B cell (primary cell): ENCODE measurements at regions not wholly inside any gene's neighbourhood (a gene's known extent, or its start where the extent isn't known, plus 50 kb on each side); places are given as distances from the start of the nearest gene placed in this dataset.

Source experiments
- ATAC-seq: fragments of 200-7000 bp; cut with Tn5 transposase; one replicate; pipeline ENCODE4 v1.10.0; 2021; ENCODE audit warnings: low read depth, mild to moderate bottlenecking, moderate number of reproducible peaks, moderate library complexity
- CTCF ChIA-PET: fragments of 350-600 bp; sonication (Branson Sonifier 250); formaldehyde crosslinking; loops from one replicate; lab custom pipeline; 2021; ENCODE audit warnings: antibody characterized with exemption, inconsistent platforms; lab: Charles Lee
- POLR2A ChIA-PET: fragments of 350-600 bp; sonication (Branson Sonifier 250); formaldehyde crosslinking; loops from one replicate; lab custom pipeline; 2021; ENCODE audit warnings: antibody characterized with exemption; lab: Charles Lee
- DNase-seq: peaks from one replicate; pipeline ENCODE4 v3.0.0; 2013
- H2AFZ ChIP-seq: 2 replicates; pipeline ENCODE4 v1.6.1; 2012; ENCODE audit warnings: mild to moderate bottlenecking, low read depth, low read length; ENCODE audit not compliant: insufficient read depth, poor library complexity, severe bottlenecking
- H3K27ac ChIP-seq, 2 donors: 1 replicate in 1 of 2; 2 replicates in 1 of 2; pipeline ENCODE4 v1.5.1; 2012 to 2013; ENCODE audit warnings: low read length in 2 of 2, mild to moderate bottlenecking in 2 of 2, moderate library complexity in 1 of 2
- H3K27me3 ChIP-seq, 4 experiments: fragments of 200-600 bp in 1 of 4; sonication (generic) in 1 of 4; replicated peaks in 1 of 4; 1 replicate in 2 of 4; 2 replicates in 2 of 4; pipeline versions ENCODE4 v1.6.1 to v1.7.0; 2013 to 2016; ENCODE audit warnings: low read length in 3 of 4, mild to moderate bottlenecking in 2 of 4, mixed read lengths in 1 of 4, moderate library complexity in 1 of 4; ENCODE audit not compliant: insufficient read depth in 4 of 4, control insufficient read depth in 3 of 4; ENCODE audit errors: control extremely low read depth in 1 of 4
- H3K36me3 ChIP-seq, 2 experiments: replicated peaks in 1 of 2; 1 replicate in 1 of 2; 2 replicates in 1 of 2; pipeline versions ENCODE4 v1.6.1 to v1.7.1; 2013; ENCODE audit warnings: low read length in 1 of 2; ENCODE audit not compliant: insufficient read depth in 2 of 2, control insufficient read depth in 1 of 2; ENCODE audit errors: control extremely low read depth in 1 of 2, extremely low read depth in 1 of 2
- H3K4me1 ChIP-seq, 2 donors: fragments of 200-600 bp in 1 of 2; sonication (generic) in 1 of 2; 1 replicate in 1 of 2; 2 replicates in 1 of 2; pipeline versions ENCODE4 v1.5.1 to v1.6.1; 2013 to 2017; ENCODE audit warnings: low read length in 2 of 2; ENCODE audit not compliant: control insufficient read depth in 2 of 2, insufficient read depth in 2 of 2
- H3K4me2 ChIP-seq: replicated peaks from 2 replicates; pipeline ENCODE3; 2012; ENCODE audit warnings: mild to moderate bottlenecking, low read depth, low read length; ENCODE audit not compliant: poor library complexity, severe bottlenecking
- H3K4me3 ChIP-seq, 5 experiments: fragments of 200-600 bp in 1 of 5; sonication (generic) in 1 of 5; 1 replicate in 3 of 5; 2 replicates in 2 of 5; pipeline versions ENCODE4 v1.5.1 to v1.7.0; 2011 to 2016; ENCODE audit warnings: low read length in 4 of 5, mild to moderate bottlenecking in 4 of 5, low read depth in 2 of 5, control low read depth in 1 of 5, moderate library complexity in 1 of 5; ENCODE audit not compliant: insufficient read depth in 1 of 5; ENCODE audit errors: control extremely low read depth in 1 of 5, extremely low read depth in 1 of 5
- H3K79me2 ChIP-seq: fragments of 200-600 bp; sonication (generic); one replicate; pipeline ENCODE4 v1.6.0; 2016; ENCODE audit warnings: low read length; ENCODE audit not compliant: control insufficient read depth, insufficient read depth
- H3K9ac ChIP-seq: fragments of 200-600 bp; sonication (generic); 2 replicates; pipeline ENCODE4 v1.6.1; 2017; ENCODE audit warnings: mild to moderate bottlenecking, low read length, moderate library complexity
- H3K9me3 ChIP-seq, 3 donors: one replicate each; pipeline versions ENCODE4 v1.6.1 to v1.7.1; 2013; ENCODE audit warnings: low read length in 2 of 3; ENCODE audit not compliant: control insufficient read depth in 2 of 3, insufficient read depth in 1 of 3; ENCODE audit errors: control extremely low read depth in 1 of 3
- H4K20me1 ChIP-seq: 2 replicates; pipeline ENCODE4 v1.6.0; 2012; ENCODE audit warnings: mild to moderate bottlenecking, low read length; ENCODE audit not compliant: insufficient read depth, control insufficient read depth, poor library complexity, severe bottlenecking
- H3K27ac Mint-ChIP-seq: one replicate; pipeline ENCODE4 v1.8.0; 2021; ENCODE audit warnings: mixed read lengths
- H3K27me3 Mint-ChIP-seq: one replicate; pipeline ENCODE4 v1.8.0; 2021; ENCODE audit warnings: mixed read lengths
- H3K4me1 Mint-ChIP-seq: one replicate; pipeline ENCODE4 v1.8.0; 2021; ENCODE audit warnings: mixed read lengths
- H3K4me3 Mint-ChIP-seq: one replicate; pipeline ENCODE4 v1.8.0; 2021; ENCODE audit warnings: mixed read lengths
- H3K9me3 Mint-ChIP-seq: one replicate; pipeline ENCODE4 v1.8.0; 2022; ENCODE audit warnings: mixed read lengths; ENCODE audit not compliant: insufficient read depth
- EZH2 ChIP-seq: IDR thresholded peaks from 2 replicates; pipeline ENCODE4 v1.6.1; 2012; ENCODE audit warnings: borderline replicate concordance, low read depth, mild to moderate bottlenecking, moderate library complexity, low read length; ENCODE audit not compliant: insufficient read depth, poor library complexity, severe bottlenecking
- WGBS: methylation state at CpG from one replicate; pipeline ENCODE4 v1.1.5; 2013; ENCODE audit warnings: missing lambda C conversion rate; ENCODE audit not compliant: insufficient coverage; 5-methylcytosine and 5-hydroxymethylcytosine counted together
- intact Hi-C: fragments of 100-400 bp; cut with micrococcal nuclease; formaldehyde crosslinking; loops from one replicate; pipeline ENCODE4 v1.10.0; 2022
- TF ChIP-seq, protein P1 (sequence below): fragments of 200-600 bp; IDR thresholded peaks from one replicate; pipeline ENCODE4 v1.8.0; 2022; ENCODE audit warnings: antibody characterized with exemption, mild to moderate bottlenecking

GRCh38 chr6:54784011-54784410 is 62.6 kb upstream of the FAM83B start:
- no peaks in the 10 kb centered on the region for H3K27me3 Mint-ChIP-seq
- no peak overlapping the region for H3K4me3 Mint-ChIP-seq
- Histone ChIP-seq H3K9ac (no peak overlapping the region), H3K79me2 (no peaks in the 10 kb centered on the region), H3K36me3 (no peaks in the 10 kb centered on the region), H3K27ac (no peak overlapping the region), H3K27me3 (no peaks in the 10 kb centered on the region), H2AFZ (no peak overlapping the region), H3K4me1 (no peaks in the 10 kb centered on the region), H3K4me3 (no peak overlapping the region), H4K20me1 (no peaks in the 10 kb centered on the region), H3K9me3 (peaks cover 0 to 6% (median 0%) of the 10 kb centered on the region in 3 donors), H3K4me2 (no peak overlapping the region)
- 60% methylated on average over 1 of the region's 2 CpGs for WGBS
- H3K27ac Mint-ChIP-seq: no peak overlapping the region
- intact Hi-C loops: no loop called here
- H3K9me3 Mint-ChIP-seq: peaks cover 5% of the 10 kb centered on the region
- no peaks in the 10 kb centered on the region for H3K4me1 Mint-ChIP-seq
- no peak for TF ChIP-seq EZH2
- TF ChIP-seq, protein P1, sequence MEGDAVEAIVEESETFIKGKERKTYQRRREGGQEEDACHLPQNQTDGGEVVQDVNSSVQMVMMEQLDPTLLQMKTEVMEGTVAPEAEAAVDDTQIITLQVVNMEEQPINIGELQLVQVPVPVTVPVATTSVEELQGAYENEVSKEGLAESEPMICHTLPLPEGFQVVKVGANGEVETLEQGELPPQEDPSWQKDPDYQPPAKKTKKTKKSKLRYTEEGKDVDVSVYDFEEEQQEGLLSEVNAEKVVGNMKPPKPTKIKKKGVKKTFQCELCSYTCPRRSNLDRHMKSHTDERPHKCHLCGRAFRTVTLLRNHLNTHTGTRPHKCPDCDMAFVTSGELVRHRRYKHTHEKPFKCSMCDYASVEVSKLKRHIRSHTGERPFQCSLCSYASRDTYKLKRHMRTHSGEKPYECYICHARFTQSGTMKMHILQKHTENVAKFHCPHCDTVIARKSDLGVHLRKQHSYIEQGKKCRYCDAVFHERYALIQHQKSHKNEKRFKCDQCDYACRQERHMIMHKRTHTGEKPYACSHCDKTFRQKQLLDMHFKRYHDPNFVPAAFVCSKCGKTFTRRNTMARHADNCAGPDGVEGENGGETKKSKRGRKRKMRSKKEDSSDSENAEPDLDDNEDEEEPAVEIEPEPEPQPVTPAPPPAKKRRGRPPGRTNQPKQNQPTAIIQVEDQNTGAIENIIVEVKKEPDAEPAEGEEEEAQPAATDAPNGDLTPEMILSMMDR: no peak
- ATAC-seq: no peak
- CTCF ChIA-PET: no interaction called here
- no peak for DNase-seq
- POLR2A ChIA-PET: no interaction called here

- ChIA-PET POLR2A (no interaction called here), CTCF (no interaction called here)
- Histone ChIP-seq H3K9me3 (no peaks in the 10 kb centered on the region), H3K4me1 (no peaks in the 10 kb centered on the region), H4K20me1 (no peaks in the 10 kb centered on the region), H3K36me3 (no peaks in the 10 kb centered on the region), H3K4me3 (no peak overlapping the region), H3K79me2 (no peaks in the 10 kb centered on the region), H3K4me2 (no peak overlapping the region), H3K27ac (no peak overlapping the region), H3K27me3 (no peaks in the 10 kb centered on the region), H2AFZ (no peak overlapping the region), H3K9ac (no peak overlapping the region)
- DNase-seq (no peak), ATAC-seq (no peak)
- H3K4me3 Mint-ChIP-seq: no peak overlapping the region
- H3K27ac Mint-ChIP-seq: no peak overlapping the region
- no peaks in the 10 kb centered on the region for H3K27me3 Mint-ChIP-seq
- intact Hi-C loops: no loop called here
- peaks cover 5% of the 10 kb centered on the region for H3K9me3 Mint-ChIP-seq
- H3K4me1 Mint-ChIP-seq: no peaks in the 10 kb centered on the region
- TF ChIP-seq, protein P1: no peak
- no peak for TF ChIP-seq EZH2
- no CpG with 5 or more reads among the region's 2 CpGs for WGBS
These were observed 60.4 kb upstream of the FAM83B start for GRCh38 chr6:54786154-54786553.
